ENCODE measurements at regions not wholly inside any gene's neighbourhood (a gene's known extent, or its start where the extent isn't known, plus 50 kb on each side); places are given as distances from the start of the nearest gene placed in this dataset.

- TF ChIP-seq CTCF (IDR thresholded peaks at IDR 0.05): no peak
- no peak for TF ChIP-seq POLR2A (IDR thresholded peaks at IDR 0.05)
These were observed 161.8 kb upstream of the MAP1B start for GRCh38 chr5:71945436-71945835.
